NCI-H82 (cell line): ENCODE measurements at regions not wholly inside any gene's neighbourhood (a gene's known extent, or its start where the extent isn't known, plus 50 kb on each side); places are given as distances from the start of the nearest gene placed in this dataset.
"Not testable (repeated sequence)": the region's sequence is repeated elsewhere in the genome, so short reads cannot be mapped to it uniquely, and the experiment has no call there.

Experiments
- DNase-seq: peaks from one replicate; lab custom pipeline; 2025; lab: John Stamatoyannopoulos, UW

GRCh38 chr9:79461712-79462111 lies 110.1 kb upstream of the TLE4 start:
- no peak for DNase-seq

- DNase-seq: peak; percentile 66
Observed at GRCh38 chr9:79465156-79465555, 106.6 kb upstream of the TLE4 start.

- no peak for DNase-seq
Observed at GRCh38 chr9:79469164-79469563, 102.6 kb upstream of the TLE4 start.

- peak; percentile 80 for DNase-seq
Observed at GRCh38 chr9:79470954-79471353, 100.8 kb upstream of the TLE4 start.

GRCh38 chr9:79471580-79472543 lies 99.9 kb upstream of the TLE4 start:
- no peak for DNase-seq

- no peak for DNase-seq
Observed at GRCh38 chr9:79473704-79474103, 98.1 kb upstream of the TLE4 start.

- no peak for DNase-seq
Observed at GRCh38 chr9:79477241-79477840, 94.4 kb upstream of the TLE4 start.

GRCh38 chr9:79477955-79478771 lies 93.6 kb upstream of the TLE4 start:
- peak; percentile 68 for DNase-seq

- DNase-seq: no peak
Observed at GRCh38 chr9:79480639-79481038, 91.1 kb upstream of the TLE4 start.

GRCh38 chr9:79481846-79482477 lies 89.8 kb upstream of the TLE4 start:
- DNase-seq: no peak

GRCh38 chr9:79485258-79485657 lies 86.5 kb upstream of the TLE4 start:
- DNase-seq: no peak

- DNase-seq: no peak
Observed at GRCh38 chr9:79489261-79490000, 82.3 kb upstream of the TLE4 start.

GRCh38 chr9:79490657-79491248 lies 81.0 kb upstream of the TLE4 start:
- no peak for DNase-seq

GRCh38 chr9:79492092-79493009 lies 79.4 kb upstream of the TLE4 start:
- DNase-seq: no peak

GRCh38 chr9:79500196-79500864 lies 71.4 kb upstream of the TLE4 start:
- DNase-seq: not testable (repeated sequence)

GRCh38 chr9:79501546-79501945 lies 70.2 kb upstream of the TLE4 start:
- no peak for DNase-seq

GRCh38 chr9:79507801-79508200 lies 64.0 kb upstream of the TLE4 start:
- no peak for DNase-seq

GRCh38 chr9:79512251-79512650 lies 59.5 kb upstream of the TLE4 start:
- DNase-seq: no peak
